PC-9 (cell line): ENCODE measurements at regions not wholly inside any gene's neighbourhood (a gene's known extent, or its start where the extent isn't known, plus 50 kb on each side); places are given as distances from the start of the nearest gene placed in this dataset.
"Not testable (repeated sequence)": the region's sequence is repeated elsewhere in the genome, so short reads cannot be mapped to it uniquely, and the experiment has no call there.

ENCODE experiments used
- EZH2 ChIP-seq: fragments of 200-600 bp; sonication (generic); IDR thresholded peaks from 2 replicates; pipeline ENCODE4 v1.8.0; 2017; ENCODE audit warnings: antibody characterized with exemption, low read depth
- TF ChIP-seq, protein P1 (sequence below): fragments of 200-600 bp; sonication (generic); conservative IDR thresholded peaks from 2 replicates; pipeline ENCODE4 v1.6.1; 2017; ENCODE audit warnings: mixed run types, antibody characterized with exemption, mild to moderate bottlenecking, moderate library complexity

DNA sequence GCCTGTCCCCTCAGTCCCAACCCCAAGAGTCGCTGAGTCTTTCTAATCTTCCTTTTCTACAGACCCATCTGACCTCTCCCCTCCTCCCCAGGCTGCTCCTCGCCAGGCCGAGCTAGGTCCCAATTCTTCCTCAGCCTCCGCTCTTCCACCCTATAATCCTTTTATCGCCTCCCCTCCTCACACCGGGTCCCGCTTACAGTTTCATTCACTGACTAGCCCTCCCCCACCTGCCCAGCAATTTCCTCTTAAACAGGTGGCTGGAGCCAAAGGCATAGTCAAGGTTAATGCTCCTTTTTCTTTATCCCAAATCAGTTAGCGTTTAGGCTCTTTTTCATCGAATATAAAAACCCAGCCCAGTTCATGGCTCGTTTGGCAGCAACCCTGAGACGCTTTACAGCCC, 96.1 kb upstream of the OPCML start:
- TF ChIP-seq, protein P1, sequence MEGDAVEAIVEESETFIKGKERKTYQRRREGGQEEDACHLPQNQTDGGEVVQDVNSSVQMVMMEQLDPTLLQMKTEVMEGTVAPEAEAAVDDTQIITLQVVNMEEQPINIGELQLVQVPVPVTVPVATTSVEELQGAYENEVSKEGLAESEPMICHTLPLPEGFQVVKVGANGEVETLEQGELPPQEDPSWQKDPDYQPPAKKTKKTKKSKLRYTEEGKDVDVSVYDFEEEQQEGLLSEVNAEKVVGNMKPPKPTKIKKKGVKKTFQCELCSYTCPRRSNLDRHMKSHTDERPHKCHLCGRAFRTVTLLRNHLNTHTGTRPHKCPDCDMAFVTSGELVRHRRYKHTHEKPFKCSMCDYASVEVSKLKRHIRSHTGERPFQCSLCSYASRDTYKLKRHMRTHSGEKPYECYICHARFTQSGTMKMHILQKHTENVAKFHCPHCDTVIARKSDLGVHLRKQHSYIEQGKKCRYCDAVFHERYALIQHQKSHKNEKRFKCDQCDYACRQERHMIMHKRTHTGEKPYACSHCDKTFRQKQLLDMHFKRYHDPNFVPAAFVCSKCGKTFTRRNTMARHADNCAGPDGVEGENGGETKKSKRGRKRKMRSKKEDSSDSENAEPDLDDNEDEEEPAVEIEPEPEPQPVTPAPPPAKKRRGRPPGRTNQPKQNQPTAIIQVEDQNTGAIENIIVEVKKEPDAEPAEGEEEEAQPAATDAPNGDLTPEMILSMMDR: not testable (repeated sequence)
- TF ChIP-seq EZH2: not testable (repeated sequence)
